ENCODE measurements at regions not wholly inside any gene's neighbourhood (a gene's known extent, or its start where the extent isn't known, plus 50 kb on each side); places are given as distances from the start of the nearest gene placed in this dataset.

GRCh38 chr17:5708344-5708743 lies 124.0 kb upstream of the NLRP1 start:
- TF ChIP-seq EZH2 (IDR thresholded peaks at IDR 0.05; ENCODE audit: low read length) (no peak), CTCF (optimal IDR thresholded peaks at IDR 0.05 in 1 of 3, IDR thresholded peaks at IDR 0.05 in 1 of 3, conservative IDR thresholded peaks at IDR 0.05 in 1 of 3; ENCODE audit: extremely low read depth in 1 of 3, insufficient read depth in 2 of 3, low read length in 3 of 3) (no peak)

Measured in keratinocyte (primary cell).